ENCODE measurements at regions not wholly inside any gene's neighbourhood (a gene's known extent, or its start where the extent isn't known, plus 50 kb on each side); places are given as distances from the start of the nearest gene placed in this dataset.

DNA sequence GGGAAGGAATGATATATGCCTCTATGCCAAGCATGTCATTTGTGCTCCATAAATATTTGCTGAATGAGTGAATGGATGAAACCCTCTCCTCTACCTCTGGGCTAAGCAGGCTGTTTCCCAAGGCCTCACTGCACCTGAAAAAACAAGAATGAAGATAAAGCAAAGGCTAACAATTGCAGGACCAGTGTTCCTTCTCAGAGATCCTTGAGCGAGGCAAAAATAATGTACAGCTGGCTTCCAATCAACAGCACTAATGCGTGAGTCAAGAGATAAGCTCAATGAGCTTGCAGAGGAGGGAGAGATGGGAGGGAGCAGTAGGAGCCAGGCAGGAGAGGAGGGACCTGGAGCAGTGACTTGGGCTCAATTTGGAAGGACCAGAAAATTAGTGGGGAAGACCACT is 144.5 kb upstream of the NFE2L3 start:
- TF ChIP-seq, protein P1, sequence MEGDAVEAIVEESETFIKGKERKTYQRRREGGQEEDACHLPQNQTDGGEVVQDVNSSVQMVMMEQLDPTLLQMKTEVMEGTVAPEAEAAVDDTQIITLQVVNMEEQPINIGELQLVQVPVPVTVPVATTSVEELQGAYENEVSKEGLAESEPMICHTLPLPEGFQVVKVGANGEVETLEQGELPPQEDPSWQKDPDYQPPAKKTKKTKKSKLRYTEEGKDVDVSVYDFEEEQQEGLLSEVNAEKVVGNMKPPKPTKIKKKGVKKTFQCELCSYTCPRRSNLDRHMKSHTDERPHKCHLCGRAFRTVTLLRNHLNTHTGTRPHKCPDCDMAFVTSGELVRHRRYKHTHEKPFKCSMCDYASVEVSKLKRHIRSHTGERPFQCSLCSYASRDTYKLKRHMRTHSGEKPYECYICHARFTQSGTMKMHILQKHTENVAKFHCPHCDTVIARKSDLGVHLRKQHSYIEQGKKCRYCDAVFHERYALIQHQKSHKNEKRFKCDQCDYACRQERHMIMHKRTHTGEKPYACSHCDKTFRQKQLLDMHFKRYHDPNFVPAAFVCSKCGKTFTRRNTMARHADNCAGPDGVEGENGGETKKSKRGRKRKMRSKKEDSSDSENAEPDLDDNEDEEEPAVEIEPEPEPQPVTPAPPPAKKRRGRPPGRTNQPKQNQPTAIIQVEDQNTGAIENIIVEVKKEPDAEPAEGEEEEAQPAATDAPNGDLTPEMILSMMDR (IDR thresholded peaks at IDR 0.05; ENCODE audit: borderline replicate concordance, extremely low read depth, low read length, poor library complexity, severe bottlenecking) = no peak
- no peak for TF ChIP-seq EZH2 (IDR thresholded peaks at IDR 0.05; ENCODE audit: borderline replicate concordance, low read depth, low read length, severe bottlenecking)
